GM12892 (cell line): ENCODE measurements at regions not wholly inside any gene's neighbourhood (a gene's known extent, or its start where the extent isn't known, plus 50 kb on each side); places are given as distances from the start of the nearest gene placed in this dataset.

Experiments used
- POLR2AphosphoS5 ChIP-seq: IDR thresholded peaks from 2 replicates; pipeline ENCODE4 v1.6.1; 2011; ENCODE audit warnings: low read depth, low read length, control low read depth
- TAF1 ChIP-seq: IDR thresholded peaks from 2 replicates; pipeline ENCODE4 v1.6.1; 2011; ENCODE audit warnings: low read depth, mild to moderate bottlenecking, control low read depth, low read length, borderline replicate concordance

DNA sequence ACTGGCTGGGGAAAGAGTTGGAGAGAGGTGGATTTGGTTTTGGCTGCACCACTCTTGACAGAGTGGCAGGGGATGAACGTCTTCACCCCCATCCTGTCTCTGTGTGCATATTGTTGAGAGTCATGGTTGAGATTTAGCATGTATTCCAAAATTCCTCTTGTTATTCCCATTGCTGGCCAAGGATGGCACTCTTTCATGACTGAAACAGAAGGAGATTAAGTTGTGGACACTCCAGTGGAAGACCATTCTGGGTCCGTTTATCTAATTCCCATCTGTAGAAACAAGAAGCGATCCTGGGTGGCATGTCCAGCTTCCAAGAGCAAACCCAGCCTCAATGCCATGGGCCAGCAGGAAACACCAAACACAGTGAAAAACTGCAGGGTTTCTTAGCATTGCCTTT lies 469.0 kb upstream of the IGFBP3 start:
- TF ChIP-seq POLR2AphosphoS5, result no peak
- TF ChIP-seq TAF1, result no peak
